A673 (cell line): ENCODE measurements at regions not wholly inside any gene's neighbourhood (a gene's known extent, or its start where the extent isn't known, plus 50 kb on each side); places are given as distances from the start of the nearest gene placed in this dataset.

Experiments
- BruUV-seq: library from RNA; stranded (reverse); fragments of 400-500 nt; replicated peaks from 2 replicates; lab custom pipeline; 2021; lab: Mats Ljungman, UMichigan
- CTCF ChIA-PET: fragments of 300-600 bp; sonication (Branson Sonifier 250); formaldehyde crosslinking; loops from one replicate; lab custom pipeline; 2022; ENCODE audit warnings: antibody characterized with exemption; lab: Charles Lee
- POLR2A ChIA-PET: fragments of 300-600 bp; sonication (Branson Sonifier 250); formaldehyde crosslinking; loops from one replicate; lab custom pipeline; 2022; ENCODE audit warnings: antibody characterized with exemption; ENCODE audit not compliant: low non-redundant PET; lab: Charles Lee
- DNase-seq: peaks from one replicate; pipeline ENCODE4 v3.0.0-alpha.2; 2015; ENCODE audit warnings: low spot score
- H3K27ac ChIP-seq: fragments of 200-600 bp; sonication (generic); 2 replicates; pipeline ENCODE4 v1.5.1; 2016; ENCODE audit warnings: mixed run types, low read depth, mild to moderate bottlenecking, mixed read lengths, antibody characterized with exemption, low read length; ENCODE audit not compliant: poor library complexity, severe bottlenecking
- H3K27me3 ChIP-seq: fragments of 200-600 bp; sonication (generic); replicated peaks from 2 replicates; pipeline ENCODE4 v1.6.1; 2017; ENCODE audit warnings: mixed run types, low read depth, mild to moderate bottlenecking, mixed read lengths, antibody characterized with exemption, low read length; ENCODE audit not compliant: insufficient read depth, poor library complexity
- H3K36me3 ChIP-seq: fragments of 200-600 bp; sonication (generic); 2 replicates; pipeline ENCODE4 v1.6.1; 2016; ENCODE audit warnings: mixed run types, mild to moderate bottlenecking, mixed read lengths, antibody characterized with exemption, low read length; ENCODE audit not compliant: insufficient read depth, poor library complexity, severe bottlenecking
- H3K4me1 ChIP-seq: fragments of 200-600 bp; sonication (generic); 2 replicates; pipeline ENCODE4 v1.6.1; 2017; ENCODE audit warnings: mixed run types, mild to moderate bottlenecking, mixed read lengths, antibody characterized with exemption, low read length; ENCODE audit not compliant: insufficient read depth, poor library complexity, severe bottlenecking
- H3K4me3 ChIP-seq: fragments of 200-600 bp; sonication (generic); 2 replicates; pipeline ENCODE4 v1.5.1; 2016; ENCODE audit warnings: low read depth, mixed run types, mild to moderate bottlenecking, mixed read lengths, low read length; ENCODE audit not compliant: poor library complexity, severe bottlenecking
- H3K9me3 ChIP-seq: fragments of 200-600 bp; sonication (generic); 2 replicates; pipeline ENCODE4 v1.6.1; 2016; ENCODE audit warnings: mixed run types, low read depth, mild to moderate bottlenecking, mixed read lengths, antibody characterized with exemption, low read length; ENCODE audit not compliant: poor library complexity, severe bottlenecking
- CTCF ChIP-seq: fragments of 300-800, 200-600 bp; sonication (generic); conservative IDR thresholded peaks from 2 replicates; pipeline ENCODE4 v1.5.1; 2017; ENCODE audit warnings: low read depth, mild to moderate bottlenecking, antibody characterized with exemption, low read length, moderate library complexity, mixed read lengths
- EZH2 ChIP-seq: fragments of 200-600 bp; sonication (generic); IDR thresholded peaks from 2 replicates; pipeline ENCODE4 v1.6.1; 2017; ENCODE audit warnings: borderline replicate concordance, low read depth, mild to moderate bottlenecking, mixed read lengths, antibody characterized with exemption, low read length; ENCODE audit not compliant: poor library complexity, severe bottlenecking
- intact Hi-C: fragments of 100-400 bp; cut with micrococcal nuclease; formaldehyde crosslinking; loops from one replicate; pipeline ENCODE4 v1.10.0; 2022; ENCODE audit not compliant: unreplicated experiment

- peaks cover 77% of the 10 kb centered on the region for H3K27me3 ChIP-seq
- no peak overlapping the region for H3K4me3 ChIP-seq
- H3K9me3 ChIP-seq, result no peaks in the 10 kb centered on the region
- no peaks in the 10 kb centered on the region for H3K4me1 ChIP-seq
- ChIA-PET POLR2A (no interaction called here), CTCF (no interaction called here)
- no peak overlapping the region for H3K27ac ChIP-seq
- TF ChIP-seq CTCF (no peak), EZH2 (no peak)
- BruUV-seq, result no TSS peak
- intact Hi-C loops, result loop anchor here (5.0 kb wide), 1 partner anchor 898 kb away; no protein-coding TSS in a partner anchor
- H3K36me3 ChIP-seq, result no peaks in the 10 kb centered on the region
- DNase-seq, result no peak
Observed at GRCh38 chr3:135500034-135500433, 465.5 kb upstream of the PPP2R3A start.

GRCh38 chr3:135503065-135503759 is 462.3 kb upstream of the PPP2R3A start:
- no peak for DNase-seq
- TF ChIP-seq EZH2 (no peak), CTCF (no peak)
- POLR2A ChIA-PET, result no interaction called here
- CTCF ChIA-PET, result interaction anchor here (1.6 kb wide), 1 partner anchor 709 kb away, joined by 12 read pairs; the partner anchor contains the start of gene EPHB1
- intact Hi-C loops, result loop anchor here (5.0 kb wide), 1 partner anchor 901 kb away; no protein-coding TSS in a partner anchor
- no peaks in the 10 kb centered on the region for H3K9me3 ChIP-seq
- no peak overlapping the region for H3K4me3 ChIP-seq
- H3K27ac ChIP-seq, result no peak overlapping the region
- peaks cover 87% of the 10 kb centered on the region for H3K27me3 ChIP-seq
- no peaks in the 10 kb centered on the region for H3K36me3 ChIP-seq
- H3K4me1 ChIP-seq, result no peaks in the 10 kb centered on the region
- no TSS peak for BruUV-seq

- ChIA-PET CTCF (interaction anchor here (1.6 kb wide), 1 partner anchor 709 kb away, joined by 12 read pairs; the partner anchor contains the start of gene EPHB1), POLR2A (no interaction called here)
- intact Hi-C loops, result loop anchor here (2.0 to 5.0 kb wide), 2 partner anchors 709 to 902 kb away; partner anchors contain the start of gene EPHB1
Observed at GRCh38 chr3:135503760-135504686, 461.5 kb upstream of the PPP2R3A start.

More at GRCh38 chr3:135503760-135504686, 461.5 kb upstream of the PPP2R3A start:
- H3K36me3 ChIP-seq, result no peaks in the 10 kb centered on the region
- no peaks in the 10 kb centered on the region for H3K4me1 ChIP-seq
- peaks cover 85% of the 10 kb centered on the region for H3K27me3 ChIP-seq
- peak; percentile 75 for DNase-seq
- H3K27ac ChIP-seq, result no peak overlapping the region
- no peak overlapping the region for H3K4me3 ChIP-seq
- TF ChIP-seq CTCF (peak; percentile 80), EZH2 (no peak)
- H3K9me3 ChIP-seq, result no peaks in the 10 kb centered on the region
- BruUV-seq, result no TSS peak
